GM18907 (cell line): ENCODE measurements at regions not wholly inside any gene's neighbourhood (a gene's known extent, or its start where the extent isn't known, plus 50 kb on each side); places are given as distances from the start of the nearest gene placed in this dataset.

Experiments
- ATAC-seq: cut with Tn5 transposase; IDR thresholded peaks from one replicate; pipeline ENCODE4 v1.9.1; 2021; ENCODE audit warnings: mild to moderate bottlenecking, moderate library complexity; ENCODE audit not compliant: unreplicated experiment

- ATAC-seq: no peak
Observed at GRCh38 chr14:95413289-95414215, 93.8 kb upstream of the CLMN start.

- ATAC-seq: no peak
Observed at GRCh38 chr14:95410838-95411237, 91.1 kb upstream of the CLMN start.

GRCh38 chr14:95409477-95410272 lies 90.0 kb upstream of the CLMN start:
- ATAC-seq: no peak

GRCh38 chr14:95408731-95409476 lies 89.2 kb upstream of the CLMN start:
- ATAC-seq: no peak

- no peak for ATAC-seq
Observed at GRCh38 chr14:95407354-95407753, 87.6 kb upstream of the CLMN start.

- ATAC-seq: no peak
Observed at GRCh38 chr14:95406756-95407277, 87.1 kb upstream of the CLMN start.

- ATAC-seq: no peak
Observed at GRCh38 chr14:95404583-95404982, 84.9 kb upstream of the CLMN start.

GRCh38 chr14:95402578-95402977 lies 82.9 kb upstream of the CLMN start:
- no peak for ATAC-seq

- no peak for ATAC-seq
Observed at GRCh38 chr14:95402176-95402575, 82.5 kb upstream of the CLMN start.

- ATAC-seq: no peak
Observed at GRCh38 chr14:95398630-95399547, 79.2 kb upstream of the CLMN start.

GRCh38 chr14:95397325-95397724 lies 77.6 kb upstream of the CLMN start:
- ATAC-seq: no peak

GRCh38 chr14:95396221-95396620 lies 76.5 kb upstream of the CLMN start:
- ATAC-seq: no peak

- ATAC-seq: no peak
Observed at GRCh38 chr14:95395098-95395737, 75.5 kb upstream of the CLMN start.

GRCh38 chr14:95394297-95395097 lies 74.8 kb upstream of the CLMN start:
- ATAC-seq: no peak

GRCh38 chr14:95392841-95393240 lies 73.1 kb upstream of the CLMN start:
- ATAC-seq: no peak

- ATAC-seq: no peak
Observed at GRCh38 chr14:95391331-95391730, 71.6 kb upstream of the CLMN start.

- no peak for ATAC-seq
Observed at GRCh38 chr14:95389471-95390011, 69.8 kb upstream of the CLMN start.

- ATAC-seq: no peak
Observed at GRCh38 chr14:95388699-95389098, 69.0 kb upstream of the CLMN start.
